Coronary artery (tissue), 2 donors: ENCODE measurements at regions not wholly inside any gene's neighbourhood (a gene's known extent, or its start where the extent isn't known, plus 50 kb on each side); places are given as distances from the start of the nearest gene placed in this dataset.

Experiments
- DNase-seq: peaks from one replicate; pipeline ENCODE4 v3.0.0-alpha.2; 2017; ENCODE audit warnings: low spot score
- H3K27ac ChIP-seq, 2 donors: fragments of 200-600 bp; sonication (generic); one replicate each; pipeline ENCODE4 v1.5.1; 2016 to 2019
- H3K4me3 ChIP-seq: fragments of 200-600 bp; sonication (generic); 2 replicates; pipeline ENCODE4 v1.5.1; 2016; ENCODE audit warnings: mild to moderate bottlenecking, moderate library complexity
- TF ChIP-seq, protein P1 (sequence below): fragments of 200-600 bp; sonication (generic); IDR thresholded peaks from one replicate; pipeline ENCODE4 v1.5.1; 2019; ENCODE audit warnings: antibody characterized with exemption

- no peak overlapping the region for H3K27ac ChIP-seq
- H3K4me3 ChIP-seq: no peak overlapping the region
- TF ChIP-seq, protein P1, sequence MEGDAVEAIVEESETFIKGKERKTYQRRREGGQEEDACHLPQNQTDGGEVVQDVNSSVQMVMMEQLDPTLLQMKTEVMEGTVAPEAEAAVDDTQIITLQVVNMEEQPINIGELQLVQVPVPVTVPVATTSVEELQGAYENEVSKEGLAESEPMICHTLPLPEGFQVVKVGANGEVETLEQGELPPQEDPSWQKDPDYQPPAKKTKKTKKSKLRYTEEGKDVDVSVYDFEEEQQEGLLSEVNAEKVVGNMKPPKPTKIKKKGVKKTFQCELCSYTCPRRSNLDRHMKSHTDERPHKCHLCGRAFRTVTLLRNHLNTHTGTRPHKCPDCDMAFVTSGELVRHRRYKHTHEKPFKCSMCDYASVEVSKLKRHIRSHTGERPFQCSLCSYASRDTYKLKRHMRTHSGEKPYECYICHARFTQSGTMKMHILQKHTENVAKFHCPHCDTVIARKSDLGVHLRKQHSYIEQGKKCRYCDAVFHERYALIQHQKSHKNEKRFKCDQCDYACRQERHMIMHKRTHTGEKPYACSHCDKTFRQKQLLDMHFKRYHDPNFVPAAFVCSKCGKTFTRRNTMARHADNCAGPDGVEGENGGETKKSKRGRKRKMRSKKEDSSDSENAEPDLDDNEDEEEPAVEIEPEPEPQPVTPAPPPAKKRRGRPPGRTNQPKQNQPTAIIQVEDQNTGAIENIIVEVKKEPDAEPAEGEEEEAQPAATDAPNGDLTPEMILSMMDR: no peak
- no peak for DNase-seq
Measured at GRCh38 chr4:10320130-10320529, 137.1 kb downstream of the ZNF518B start.

GRCh38 chr4:10317345-10317744 lies 139.9 kb downstream of the ZNF518B start:
- no peak for DNase-seq

DNA sequence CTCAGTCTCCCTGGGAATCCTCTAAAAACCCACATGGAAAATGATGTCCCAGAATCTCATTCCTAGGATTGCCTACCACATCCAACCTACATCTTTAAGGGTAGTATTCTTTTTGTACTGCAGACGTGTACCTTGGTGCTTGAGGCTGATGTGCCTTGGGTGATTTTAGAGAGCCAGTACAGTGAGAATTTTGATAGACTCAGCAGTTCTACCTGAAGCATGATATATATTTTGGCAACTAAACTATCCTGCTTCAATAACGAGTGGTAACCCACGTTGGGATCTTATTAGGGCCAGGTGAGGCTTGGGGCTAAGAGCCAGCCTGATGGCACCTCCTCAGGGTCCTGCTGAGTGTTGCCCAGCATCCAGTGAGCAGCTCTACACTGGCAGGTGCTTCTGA lies 140.4 kb downstream of the ZNF518B start:
- TF ChIP-seq, protein P1: no peak
- Histone ChIP-seq H3K4me3 (no peak overlapping the region), H3K27ac (no peak overlapping the region)
- no peak for DNase-seq

More at GRCh38 chr4:10317345-10317744, 139.9 kb downstream of the ZNF518B start:
- Histone ChIP-seq H3K4me3 (no peak overlapping the region), H3K27ac (no peak overlapping the region)
- TF ChIP-seq, protein P1: no peak

DNA sequence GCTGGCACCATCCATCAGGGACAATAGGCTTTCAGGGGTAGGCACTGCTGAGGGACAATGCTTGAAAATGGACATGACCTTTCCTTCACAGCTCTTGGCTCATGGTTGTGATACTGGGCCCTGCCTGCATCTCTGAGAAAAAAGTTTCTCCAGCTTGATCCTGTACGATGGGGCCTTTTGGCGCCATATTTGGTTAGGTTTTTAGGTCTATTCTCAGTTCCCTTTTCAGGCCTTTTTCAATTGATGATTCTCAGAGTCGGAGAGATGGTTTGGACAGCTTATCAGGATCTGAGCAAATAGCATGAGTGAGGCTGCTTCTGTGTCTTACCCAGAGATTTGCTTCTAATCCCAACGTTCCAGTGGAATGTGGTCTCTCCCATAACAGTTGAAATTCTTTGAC lies 141.6 kb downstream of the ZNF518B start:
- no peak overlapping the region for H3K27ac ChIP-seq
- TF ChIP-seq, protein P1: no peak
- H3K4me3 ChIP-seq: no peak overlapping the region
- no peak for DNase-seq

- TF ChIP-seq, protein P1: no peak
- no peak overlapping the region for H3K27ac ChIP-seq
- no peak for DNase-seq
- H3K4me3 ChIP-seq: no peak overlapping the region
Measured at GRCh38 chr4:10312568-10312967, 144.7 kb downstream of the ZNF518B start.

- Histone ChIP-seq H3K27ac (no peak overlapping the region), H3K4me3 (no peak overlapping the region)
- no peak for DNase-seq
- TF ChIP-seq, protein P1: no peak
Measured at GRCh38 chr4:10311939-10312338, 145.3 kb downstream of the ZNF518B start.

- no peak for DNase-seq
- Histone ChIP-seq H3K4me3 (no peak overlapping the region), H3K27ac (no peak overlapping the region)
- TF ChIP-seq, protein P1: no peak
Measured at GRCh38 chr4:10305816-10306215, 151.4 kb downstream of the ZNF518B start.
